G401.6 (cell line): ENCODE measurements at regions not wholly inside any gene's neighbourhood (a gene's known extent, or its start where the extent isn't known, plus 50 kb on each side); places are given as distances from the start of the nearest gene placed in this dataset.

Source experiments
- FAIRE-seq: peaks from 2 replicates; lab custom pipeline; 2012; peaks lifted over from hg19 to GRCh38; lab: Jason Lieb, UNC

DNA sequence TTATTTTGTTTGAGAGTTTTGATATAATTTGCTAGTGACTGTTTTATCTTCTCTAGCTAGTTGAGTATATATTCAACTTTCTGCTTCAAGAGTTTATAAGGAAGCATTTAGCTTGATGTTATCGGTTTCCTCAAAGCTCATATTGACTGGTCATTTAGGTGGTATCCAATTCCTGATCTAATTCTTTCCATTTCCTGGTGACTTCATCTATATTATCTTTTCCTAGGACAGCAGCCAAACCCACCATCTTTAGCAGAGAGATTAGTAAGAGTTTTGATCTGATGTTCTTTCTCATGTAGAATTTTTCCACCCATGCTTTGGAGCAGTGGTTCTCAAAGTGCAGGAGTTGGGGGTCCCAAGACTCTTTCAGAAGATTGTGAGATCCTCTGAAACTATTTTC lies 148.6 kb upstream of the STT3B start:
- FAIRE-seq, result no peak

DNA sequence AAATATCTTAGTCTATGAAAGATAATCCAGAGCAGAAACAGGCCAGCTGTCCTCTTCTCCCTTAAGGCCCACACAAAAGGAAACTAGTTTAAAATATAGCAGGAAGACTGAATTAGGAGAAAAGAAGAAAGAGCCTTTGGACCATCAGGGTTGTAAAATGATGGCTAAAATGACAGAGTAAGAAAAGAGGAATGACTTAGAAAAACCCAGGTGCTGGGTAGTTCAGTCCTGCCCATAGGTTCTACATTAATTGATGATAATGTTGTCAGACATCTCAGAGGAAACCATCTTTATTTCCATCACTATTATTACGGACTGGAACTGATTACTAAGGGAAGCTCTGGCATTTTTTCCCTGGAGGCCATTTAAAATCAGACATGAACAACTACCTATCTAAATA lies 142.8 kb upstream of the STT3B start:
- no peak for FAIRE-seq

DNA sequence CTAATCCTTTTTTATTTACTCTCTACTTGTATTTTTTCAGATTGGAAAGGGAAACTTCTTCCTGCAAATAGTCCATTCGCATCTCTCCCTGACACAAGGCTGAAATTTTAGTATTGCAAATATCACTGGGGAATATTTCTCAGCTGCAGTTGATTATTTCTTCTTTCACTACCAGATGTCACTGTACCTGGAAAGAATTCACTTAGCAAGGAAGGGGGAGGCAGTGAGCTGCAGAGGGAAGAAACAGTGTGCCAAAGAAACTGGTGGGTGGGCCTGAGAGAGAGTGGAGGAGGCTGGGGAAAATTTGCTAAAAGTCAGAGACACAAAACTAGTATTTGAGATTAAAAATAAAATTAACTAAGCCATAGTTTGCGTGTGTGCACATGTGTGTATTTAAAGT lies 142.3 kb upstream of the STT3B start:
- FAIRE-seq, result no peak

DNA sequence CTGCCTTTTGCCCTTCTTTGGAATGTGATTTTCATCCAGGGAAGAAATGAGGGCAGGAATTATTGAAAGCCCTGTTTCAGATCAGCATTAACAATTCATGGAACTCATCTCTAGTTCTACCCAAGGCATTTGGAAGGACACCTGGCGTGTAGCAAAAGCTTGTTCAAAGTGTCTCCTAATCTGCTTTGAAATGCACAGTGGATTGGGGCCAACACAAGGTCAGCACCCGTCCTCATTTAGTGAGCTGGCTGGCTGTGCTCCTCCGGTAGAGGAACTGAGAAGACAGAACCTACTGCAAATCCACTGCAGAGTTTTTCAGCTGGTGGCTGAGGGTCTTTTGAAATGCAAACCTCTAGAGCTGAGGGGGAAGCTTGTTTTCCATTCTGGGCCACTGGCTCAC lies 141.6 kb upstream of the STT3B start:
- no peak for FAIRE-seq

DNA sequence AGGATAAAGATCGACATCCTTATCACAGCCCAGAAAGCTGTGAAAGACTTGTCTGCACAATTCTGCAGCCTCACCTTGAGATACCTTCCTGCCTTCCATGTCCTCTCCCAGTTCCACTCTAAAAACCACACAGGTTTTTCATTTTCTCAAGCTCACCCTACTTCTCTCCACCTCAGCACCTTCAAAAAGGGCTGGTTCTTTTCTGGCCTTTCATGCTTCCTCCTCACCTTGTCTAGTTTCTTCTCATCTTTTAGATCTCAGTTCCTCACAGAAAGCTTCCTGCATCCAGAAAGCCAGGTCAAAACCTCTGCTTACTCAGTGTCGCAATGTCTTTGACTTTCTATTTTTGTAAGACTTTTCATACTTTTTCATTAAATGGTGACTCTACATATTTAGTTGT lies 140.2 kb upstream of the STT3B start:
- no peak for FAIRE-seq

DNA sequence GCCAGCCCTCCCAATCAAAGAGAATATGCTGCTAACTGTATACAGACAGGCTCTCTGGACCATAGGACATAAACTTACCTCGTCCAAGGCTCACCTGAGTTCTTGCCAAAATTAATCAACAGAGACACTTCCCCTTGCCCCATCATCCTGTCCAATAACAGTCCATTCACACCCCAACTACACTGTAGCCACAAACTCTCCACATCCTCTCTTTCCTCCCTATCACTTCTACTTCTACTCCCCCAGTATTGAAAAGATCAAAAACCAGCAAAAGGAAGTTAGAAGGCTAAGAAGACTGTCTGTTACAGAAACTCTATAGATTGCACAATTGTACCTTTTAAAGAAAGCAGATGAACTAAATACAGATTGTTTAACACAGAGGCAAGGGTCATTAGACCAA lies 133.5 kb upstream of the STT3B start:
- no peak for FAIRE-seq

DNA sequence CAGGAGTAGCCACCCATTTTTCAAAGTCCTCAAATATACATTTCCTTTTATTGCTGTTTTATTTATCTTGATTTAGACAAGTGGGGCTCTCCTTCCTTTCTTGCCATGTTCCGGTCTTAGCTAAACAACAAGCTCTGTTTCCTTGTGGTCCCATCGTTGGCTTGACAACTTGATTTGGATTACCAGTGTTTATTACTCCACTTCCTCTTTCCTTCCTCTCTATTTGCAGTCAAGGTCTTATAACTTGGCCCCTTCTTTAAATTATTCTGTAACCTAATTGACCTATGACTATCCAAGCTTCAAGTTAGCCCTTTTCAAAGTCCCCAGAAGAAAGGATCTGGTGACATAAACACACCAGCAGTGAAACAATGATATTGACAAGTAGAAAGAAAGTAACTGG lies 130.6 kb upstream of the STT3B start:
- no peak for FAIRE-seq

DNA sequence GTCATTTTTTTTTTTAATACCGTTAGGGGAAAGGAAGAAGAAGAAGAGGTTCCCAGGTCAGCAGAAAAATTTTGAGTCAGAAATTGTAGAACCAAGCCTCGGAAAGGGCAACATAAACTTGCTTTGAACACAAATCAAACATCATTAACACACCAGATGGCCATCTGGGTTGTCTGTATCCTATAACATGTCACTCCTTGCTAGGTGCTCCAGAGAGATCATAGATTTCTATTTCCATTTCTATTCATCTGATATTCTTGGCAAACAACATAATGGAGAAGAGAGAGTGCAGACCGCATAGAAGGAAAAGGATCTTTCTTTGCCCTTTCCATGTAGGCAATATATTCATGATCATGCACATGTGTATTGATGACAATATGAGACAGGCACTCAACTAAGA lies 129.5 kb upstream of the STT3B start:
- FAIRE-seq, result no peak

DNA sequence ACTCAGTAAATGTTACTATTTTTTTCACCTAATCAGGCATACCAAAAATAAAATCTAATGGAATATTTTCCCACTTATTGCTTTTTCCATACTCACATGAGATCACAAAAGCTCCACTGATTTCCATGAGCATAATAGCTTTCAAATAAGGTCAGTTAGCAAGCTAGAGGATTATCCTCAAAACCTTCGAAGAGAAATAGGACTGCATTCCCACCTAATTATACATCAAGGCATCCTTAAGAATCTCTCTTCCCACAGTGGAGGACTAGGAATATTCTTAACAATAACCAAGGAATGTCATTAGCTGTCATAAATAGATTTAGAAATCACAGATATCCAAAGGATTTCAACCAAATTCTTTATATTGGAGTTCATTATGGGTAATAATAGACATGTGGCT lies 127.9 kb upstream of the STT3B start:
- no peak for FAIRE-seq

DNA sequence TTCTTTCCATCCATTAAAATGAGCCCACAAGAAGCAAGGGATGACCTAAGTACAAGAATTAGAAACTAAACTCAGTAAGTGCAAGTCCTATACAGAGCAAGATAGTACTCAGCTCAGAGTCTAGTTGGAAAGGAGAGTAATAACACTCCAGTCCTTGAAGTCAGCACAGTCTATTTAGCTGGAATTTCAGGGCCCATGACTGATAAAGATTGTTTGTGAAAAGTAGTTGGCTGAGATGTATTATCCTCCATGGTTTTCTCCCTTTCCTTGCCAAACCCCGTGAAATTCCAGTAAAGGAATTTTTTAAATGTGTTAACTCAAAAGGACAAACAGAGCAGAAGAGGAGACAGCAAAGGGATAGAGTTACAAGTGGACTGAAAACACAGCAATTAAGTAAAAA lies 127.2 kb upstream of the STT3B start:
- no peak for FAIRE-seq

DNA sequence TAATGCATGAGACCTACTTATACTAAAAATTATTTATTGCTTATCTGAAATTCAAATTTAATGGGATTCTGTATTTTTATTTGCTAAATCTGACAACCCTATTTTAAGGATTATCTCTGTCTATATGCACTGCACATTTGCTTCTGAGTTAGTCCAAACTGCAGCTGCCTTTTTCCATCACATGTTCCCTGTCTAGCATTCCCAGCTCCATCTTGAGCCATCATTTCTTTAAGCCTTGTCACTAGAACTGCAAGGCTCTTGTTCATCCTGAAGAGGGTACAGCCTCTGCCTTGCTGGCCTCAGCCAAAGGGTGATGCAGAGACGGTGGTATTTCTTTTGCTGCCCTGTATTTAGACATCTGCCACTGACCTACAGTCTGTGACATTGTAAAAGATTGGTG lies 125.8 kb upstream of the STT3B start:
- FAIRE-seq, result no peak

DNA sequence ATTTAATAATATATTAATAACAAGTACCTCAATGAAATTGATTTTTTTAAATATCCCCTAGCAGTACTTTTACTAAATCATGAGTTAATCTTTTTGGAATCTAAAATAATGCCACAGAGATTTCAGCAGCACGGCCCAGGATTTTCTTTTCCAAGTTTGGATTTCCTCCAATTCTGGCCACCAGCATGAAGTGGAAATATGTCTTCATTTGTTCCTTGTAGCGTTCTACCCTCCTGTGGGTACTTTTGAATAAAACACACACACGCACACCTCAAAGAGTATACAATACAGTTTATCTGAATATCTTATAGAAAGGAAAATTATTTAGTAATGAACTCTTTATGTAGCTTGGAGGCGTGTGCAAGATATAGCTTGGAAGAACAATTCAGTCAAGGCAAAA lies 125.1 kb upstream of the STT3B start:
- no peak for FAIRE-seq

DNA sequence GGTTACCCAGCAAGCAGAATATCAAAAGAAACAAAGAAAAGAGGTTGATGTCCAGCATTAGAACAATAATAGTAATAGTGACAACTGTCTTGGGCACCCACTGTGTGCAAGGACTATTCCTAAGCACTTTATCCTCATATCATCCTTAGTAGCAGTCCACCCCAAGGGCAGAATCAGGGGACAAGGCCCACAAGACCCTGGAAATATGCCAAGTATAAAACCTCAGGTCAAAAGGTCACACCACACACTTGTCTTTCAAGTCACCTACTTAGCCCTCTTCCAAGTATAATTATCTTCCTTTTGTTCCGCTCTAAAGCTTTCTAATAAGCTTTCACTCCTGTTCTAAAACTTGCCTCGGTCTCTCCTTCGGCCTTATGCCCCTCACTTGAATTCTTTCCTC lies 124.0 kb upstream of the STT3B start:
- no peak for FAIRE-seq

DNA sequence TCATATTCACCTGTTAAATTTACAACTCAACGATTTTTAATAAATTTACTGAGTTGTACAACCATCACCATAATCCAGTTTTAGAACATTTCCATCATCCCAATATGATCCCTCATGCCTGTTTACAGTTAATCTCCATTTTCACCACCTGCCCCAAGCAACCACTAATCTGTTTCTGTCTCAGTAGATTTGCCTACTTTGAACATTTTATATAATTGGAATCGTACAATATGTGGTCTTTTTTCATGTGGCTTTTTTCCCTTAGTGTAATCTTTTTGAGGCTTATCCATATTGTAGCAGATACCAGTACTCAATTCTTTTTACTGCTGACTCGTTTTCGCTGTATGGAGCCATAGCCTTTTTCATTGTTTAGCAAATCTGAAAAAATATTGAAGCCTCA lies 123.3 kb upstream of the STT3B start:
- no peak for FAIRE-seq

DNA sequence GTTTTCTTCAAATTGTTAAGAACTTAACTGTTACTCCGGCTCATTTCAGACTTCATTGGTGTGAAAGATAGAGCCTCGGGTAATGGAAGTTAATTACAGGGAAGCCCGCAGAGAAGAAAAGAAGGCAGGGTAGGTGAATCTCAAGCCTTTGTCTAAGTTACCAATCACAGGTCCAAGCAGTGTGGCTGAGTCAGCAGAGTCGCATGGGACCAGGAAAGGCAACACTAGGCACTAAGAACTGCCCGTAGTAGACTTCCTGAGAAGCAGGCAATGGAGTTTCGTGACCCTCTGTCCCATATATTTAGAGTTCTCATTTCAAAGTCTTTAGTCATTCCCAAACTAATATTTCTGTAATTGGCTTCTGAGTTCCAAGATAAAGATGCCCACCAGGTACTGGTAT lies 122.9 kb upstream of the STT3B start:
- no peak for FAIRE-seq

DNA sequence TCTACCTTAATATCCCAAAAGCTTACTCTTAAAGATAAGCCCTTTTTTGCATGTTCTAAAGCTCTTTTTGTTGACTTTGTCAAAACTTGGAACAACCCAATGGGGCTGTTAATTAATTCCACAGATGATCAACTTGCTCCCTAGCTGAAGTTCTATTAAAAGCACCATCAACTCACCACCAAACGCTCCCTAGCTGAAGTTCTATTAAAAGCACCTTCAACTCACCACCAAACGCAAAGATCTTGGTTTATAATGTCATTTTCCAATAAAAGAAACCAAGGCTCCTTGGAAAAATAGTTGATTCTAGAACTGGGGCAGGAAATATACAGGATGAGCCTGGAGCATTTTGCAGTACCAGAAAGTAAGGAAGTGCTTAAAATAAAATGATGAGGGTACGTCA lies 122.3 kb upstream of the STT3B start:
- no peak for FAIRE-seq

DNA sequence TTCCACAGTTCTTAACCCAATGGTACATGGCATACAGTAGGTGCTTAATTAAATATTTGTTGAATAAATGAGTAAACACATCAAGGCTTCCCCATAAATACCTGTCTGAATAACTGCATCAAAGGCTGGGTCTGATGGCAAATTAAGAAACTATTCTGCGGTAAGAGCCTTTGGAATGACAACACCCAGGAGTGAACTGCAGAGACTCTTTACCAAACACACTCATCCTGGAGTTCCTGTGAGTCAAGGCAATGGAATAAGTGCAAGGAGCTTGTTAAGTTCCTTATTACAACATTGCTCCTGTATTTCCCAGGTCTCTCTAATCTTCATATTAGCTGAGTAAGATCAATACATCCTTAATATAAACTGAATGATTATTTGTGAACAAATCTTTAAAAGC lies 119.9 kb upstream of the STT3B start:
- FAIRE-seq, result no peak

DNA sequence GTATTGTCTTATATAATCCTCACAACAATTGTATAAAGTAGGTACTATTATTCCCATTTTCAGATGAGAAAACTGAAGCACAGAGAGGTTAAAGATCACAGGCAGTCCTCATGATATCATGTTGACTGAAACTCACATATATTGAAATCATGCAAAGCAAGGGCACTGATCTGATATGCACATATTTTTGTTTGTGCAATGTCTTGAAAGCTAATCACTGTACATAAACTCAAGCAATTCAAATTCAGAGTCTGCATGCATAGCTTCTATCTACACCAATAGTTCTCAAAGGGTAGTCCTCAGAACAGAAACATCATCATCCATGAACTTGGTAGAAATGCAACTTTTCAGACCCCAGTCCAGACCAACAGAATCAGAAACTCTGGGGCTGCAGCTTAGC lies 119.2 kb upstream of the STT3B start:
- no peak for FAIRE-seq

DNA sequence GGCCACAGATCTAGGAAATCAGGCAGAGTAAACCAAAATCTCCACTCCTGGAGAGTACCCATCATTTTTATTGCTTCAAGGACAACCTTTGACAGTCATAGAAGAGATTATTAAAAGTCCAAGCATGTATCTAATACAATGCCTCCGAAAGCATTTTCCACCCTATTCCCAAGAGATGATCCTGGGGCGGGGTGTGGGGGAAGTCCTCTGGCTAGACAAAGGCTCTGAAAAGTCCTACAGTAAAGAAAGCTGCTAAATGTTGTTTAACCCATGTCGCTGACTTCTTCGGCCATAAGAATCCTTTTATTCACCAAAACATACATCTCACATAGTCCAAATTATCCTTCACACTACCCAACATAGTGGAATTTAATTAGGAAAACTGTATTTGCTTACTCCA lies 115.7 kb upstream of the STT3B start:
- FAIRE-seq, result no peak

DNA sequence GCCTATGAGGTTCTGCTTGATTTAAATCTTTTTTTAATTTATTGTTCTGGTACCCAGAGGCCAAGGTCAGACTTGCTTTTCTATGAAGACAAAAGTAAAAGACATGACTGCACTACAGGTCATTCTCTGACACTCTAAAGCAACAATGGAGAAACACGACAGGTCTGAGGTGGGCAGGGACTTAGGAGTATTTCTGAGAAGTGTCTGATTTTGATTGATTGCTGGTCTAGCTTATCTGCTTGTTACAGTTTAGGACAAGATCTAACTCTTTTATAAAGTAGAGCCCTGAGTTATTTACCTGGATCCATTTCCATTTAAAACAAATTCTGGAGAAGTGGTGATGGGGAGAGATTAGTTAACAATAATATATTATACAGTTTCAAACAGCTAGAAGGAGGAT lies 115.2 kb upstream of the STT3B start:
- no peak for FAIRE-seq

DNA sequence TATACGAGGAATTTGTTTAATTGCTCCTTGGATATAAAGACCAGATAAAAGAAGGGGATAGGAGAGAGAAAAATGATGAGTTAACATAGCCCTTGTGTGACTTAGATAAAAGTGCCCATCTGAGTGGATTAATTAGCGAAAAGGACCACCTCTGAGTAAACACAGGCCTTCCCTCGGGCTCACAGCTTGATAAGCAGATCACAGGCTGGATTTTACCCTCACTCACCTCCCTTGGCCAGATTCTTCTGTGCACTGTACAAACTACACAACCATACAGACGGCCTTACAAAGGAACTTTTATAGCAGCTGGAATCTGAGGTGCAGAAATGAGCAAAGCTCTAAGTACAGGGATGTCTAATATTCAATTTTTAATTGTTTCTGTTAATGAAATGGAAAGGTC lies 112.4 kb upstream of the STT3B start:
- no peak for FAIRE-seq

DNA sequence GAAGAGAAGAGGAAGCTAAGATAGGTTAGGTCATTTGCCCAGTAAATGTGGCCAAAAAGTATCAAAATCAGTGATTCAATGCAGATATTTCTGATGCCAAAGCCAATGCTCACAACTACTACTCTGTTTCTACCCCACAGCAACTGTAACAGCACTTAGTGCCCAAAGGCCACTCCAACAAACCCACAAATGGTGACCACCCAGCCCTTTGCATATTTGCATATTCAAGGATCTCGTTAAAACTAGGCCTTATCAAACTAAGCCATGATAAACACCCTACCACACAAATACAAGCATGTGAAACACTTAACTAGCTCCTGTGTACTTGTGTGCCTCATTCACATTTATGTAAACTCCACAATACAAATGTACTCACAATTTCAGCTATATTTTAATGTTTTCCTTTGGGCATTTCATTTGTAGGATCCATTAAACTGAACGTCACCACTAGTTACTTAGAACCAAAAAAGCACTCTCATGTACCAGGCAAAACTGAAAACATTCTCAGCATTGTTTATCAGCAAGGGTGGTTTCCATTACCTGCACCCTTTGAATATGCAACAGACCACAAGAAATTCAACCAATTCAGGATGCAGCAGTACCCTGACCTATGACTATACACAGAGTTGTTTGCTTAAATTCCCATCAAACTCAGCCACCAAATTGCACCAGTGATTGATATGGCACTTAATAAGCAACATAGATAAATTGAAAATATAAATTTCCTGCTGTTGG lies 111.2 kb upstream of the STT3B start:
- FAIRE-seq, result no peak

DNA sequence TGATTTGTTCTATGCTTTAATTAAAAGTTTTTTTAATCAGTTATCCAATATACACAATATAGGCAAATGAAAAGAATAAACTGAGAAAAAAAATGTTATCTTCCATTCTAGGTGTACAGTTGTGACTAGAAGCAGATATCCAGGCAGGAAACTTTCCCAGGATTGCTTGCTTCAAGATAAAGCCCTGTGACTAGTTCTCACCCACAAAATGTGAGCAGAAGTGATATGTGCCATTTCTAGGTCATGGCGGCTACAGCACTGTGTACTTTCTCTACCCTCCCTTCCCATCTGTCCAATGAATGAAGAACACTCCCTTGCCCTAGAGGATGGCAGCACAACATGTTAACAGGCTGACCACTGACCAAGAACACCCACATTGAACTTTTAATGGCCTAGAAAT lies 110.5 kb upstream of the STT3B start:
- no peak for FAIRE-seq

DNA sequence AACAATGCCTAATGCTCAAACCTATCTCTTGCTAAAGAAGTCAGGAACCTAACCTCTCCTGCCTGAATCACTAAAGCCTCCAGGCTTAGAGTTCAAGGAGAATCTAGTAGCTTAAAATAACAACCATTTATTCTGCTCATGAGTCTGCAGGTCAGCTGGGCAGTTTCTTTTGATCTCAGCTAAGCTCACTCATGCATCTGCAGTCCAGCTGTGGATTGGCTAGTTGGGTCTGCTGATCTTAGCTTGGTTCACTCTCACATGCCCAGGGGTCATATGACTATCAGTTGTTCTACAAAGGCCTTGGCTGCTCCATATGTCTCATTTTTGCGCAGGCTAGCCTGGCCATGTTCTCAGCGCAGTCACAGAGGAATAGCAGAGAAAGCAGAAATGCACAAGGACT lies 109.2 kb upstream of the STT3B start:
- FAIRE-seq, result no peak

DNA sequence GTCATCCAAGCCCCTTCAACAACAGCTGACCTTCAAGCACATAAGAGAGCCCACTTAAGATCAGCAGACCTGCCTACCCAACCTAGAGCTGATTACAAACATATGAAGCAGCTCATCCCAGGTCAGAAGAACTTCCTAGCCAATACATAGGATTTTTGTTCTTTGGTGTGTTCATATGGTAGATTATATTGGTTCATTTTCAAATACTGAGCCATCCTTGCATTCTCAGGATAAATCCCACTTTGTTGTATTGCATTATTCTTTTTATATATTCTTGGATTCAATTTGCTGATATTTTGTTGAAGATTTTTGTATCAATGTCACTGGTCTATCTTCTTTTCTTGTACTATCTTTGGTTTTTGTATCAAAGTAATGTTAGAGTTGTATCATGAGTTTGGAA lies 107.3 kb upstream of the STT3B start:
- FAIRE-seq, result no peak
